Cardiac fibroblast (primary cell): ENCODE measurements at regions not wholly inside any gene's neighbourhood (a gene's known extent, or its start where the extent isn't known, plus 50 kb on each side); places are given as distances from the start of the nearest gene placed in this dataset.
A peak's percentile ranks its signal among the peaks of the same experiment; 100 is the strongest.

Experiments
- DNase-seq, 2 donors: peaks; one replicate each; pipeline versions ENCODE4 v3.0.0 to v3.0.0-alpha.2; 2010; ENCODE audit warnings: low read depth in 2 of 2
- H3K4me3 ChIP-seq, 2 donors: replicated peaks in 1 of 2; 1 replicate in 1 of 2; 2 replicates in 1 of 2; pipeline ENCODE4 v1.5.1; 2011; ENCODE audit warnings: low read depth in 2 of 2, low read length in 2 of 2, mild to moderate bottlenecking in 2 of 2, moderate library complexity in 1 of 2
- TF ChIP-seq, protein P1 (sequence below): IDR thresholded peaks from one replicate; pipeline ENCODE4 v1.5.1; 2011; ENCODE audit warnings: low read depth, mild to moderate bottlenecking, low read length, inconsistent platforms

DNA sequence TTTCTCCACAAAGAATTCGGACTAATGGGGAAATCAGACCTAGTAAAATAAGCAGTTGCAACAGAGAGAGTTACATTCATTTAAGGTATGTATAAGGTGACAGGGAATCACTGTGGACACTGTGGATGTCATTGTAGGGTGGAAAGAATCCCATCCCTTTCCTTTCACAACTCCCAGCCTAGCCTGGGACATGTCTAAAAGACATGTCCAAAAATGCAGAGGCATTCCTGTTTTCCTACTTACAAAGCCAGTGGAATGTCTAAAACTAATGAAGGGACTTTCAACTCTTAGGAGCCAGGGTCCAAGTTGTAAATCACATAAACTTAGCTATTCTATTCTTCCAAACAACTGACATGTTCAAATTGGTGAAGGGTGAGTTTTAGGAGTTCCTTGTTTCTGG lies 511.0 kb downstream of the PRELID2 start:
- DNase-seq: no peak
- no peak overlapping the region for H3K4me3 ChIP-seq
- TF ChIP-seq, protein P1, sequence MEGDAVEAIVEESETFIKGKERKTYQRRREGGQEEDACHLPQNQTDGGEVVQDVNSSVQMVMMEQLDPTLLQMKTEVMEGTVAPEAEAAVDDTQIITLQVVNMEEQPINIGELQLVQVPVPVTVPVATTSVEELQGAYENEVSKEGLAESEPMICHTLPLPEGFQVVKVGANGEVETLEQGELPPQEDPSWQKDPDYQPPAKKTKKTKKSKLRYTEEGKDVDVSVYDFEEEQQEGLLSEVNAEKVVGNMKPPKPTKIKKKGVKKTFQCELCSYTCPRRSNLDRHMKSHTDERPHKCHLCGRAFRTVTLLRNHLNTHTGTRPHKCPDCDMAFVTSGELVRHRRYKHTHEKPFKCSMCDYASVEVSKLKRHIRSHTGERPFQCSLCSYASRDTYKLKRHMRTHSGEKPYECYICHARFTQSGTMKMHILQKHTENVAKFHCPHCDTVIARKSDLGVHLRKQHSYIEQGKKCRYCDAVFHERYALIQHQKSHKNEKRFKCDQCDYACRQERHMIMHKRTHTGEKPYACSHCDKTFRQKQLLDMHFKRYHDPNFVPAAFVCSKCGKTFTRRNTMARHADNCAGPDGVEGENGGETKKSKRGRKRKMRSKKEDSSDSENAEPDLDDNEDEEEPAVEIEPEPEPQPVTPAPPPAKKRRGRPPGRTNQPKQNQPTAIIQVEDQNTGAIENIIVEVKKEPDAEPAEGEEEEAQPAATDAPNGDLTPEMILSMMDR: no peak

DNA sequence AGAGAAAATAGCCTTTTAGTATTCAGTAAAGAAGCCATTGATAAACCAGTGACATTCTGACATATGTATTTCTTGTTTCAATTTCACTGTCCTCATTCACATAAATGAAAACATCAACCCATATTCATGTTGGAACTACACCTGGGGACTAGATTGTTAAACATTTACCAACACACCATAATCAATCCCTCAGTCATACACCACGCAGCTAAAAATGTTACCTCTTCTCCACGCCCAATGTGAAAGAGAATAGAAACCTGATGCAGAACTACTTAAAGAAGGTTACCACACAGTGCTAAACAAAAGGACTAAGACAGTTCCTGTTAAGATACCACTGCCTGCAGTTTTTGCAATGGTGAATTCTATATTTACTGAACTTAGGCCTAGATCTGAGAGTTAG lies 518.9 kb downstream of the PRELID2 start:
- TF ChIP-seq, protein P1: no peak
- no peak overlapping the region for H3K4me3 ChIP-seq
- DNase-seq: no peak

DNA sequence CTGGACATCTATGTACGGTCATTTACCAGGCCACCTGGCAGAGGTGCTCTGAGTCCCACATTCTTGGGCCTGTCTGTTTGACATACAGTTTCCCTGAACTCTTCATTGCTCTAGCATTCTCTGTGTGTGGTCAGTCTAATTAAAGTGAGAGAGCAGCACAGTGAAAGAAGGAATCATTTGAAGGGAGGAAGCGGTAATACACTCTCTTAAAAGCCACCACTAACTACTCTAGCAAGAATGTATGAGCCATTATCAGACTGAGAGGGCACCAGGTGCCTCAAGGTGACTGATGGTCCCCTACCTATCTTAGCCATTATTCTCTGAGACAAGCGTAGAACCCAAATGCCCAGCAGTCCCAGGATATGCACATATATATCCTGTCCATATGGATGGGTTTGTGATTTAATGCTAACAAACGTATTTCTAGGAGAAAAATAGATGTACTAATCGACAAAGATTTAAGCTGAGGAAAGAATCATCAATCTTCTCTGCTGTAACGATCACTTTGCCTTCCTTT lies 527.2 kb downstream of the PRELID2 start:
- TF ChIP-seq, protein P1: no peak
- no peak for DNase-seq
- no peak overlapping the region for H3K4me3 ChIP-seq

DNA sequence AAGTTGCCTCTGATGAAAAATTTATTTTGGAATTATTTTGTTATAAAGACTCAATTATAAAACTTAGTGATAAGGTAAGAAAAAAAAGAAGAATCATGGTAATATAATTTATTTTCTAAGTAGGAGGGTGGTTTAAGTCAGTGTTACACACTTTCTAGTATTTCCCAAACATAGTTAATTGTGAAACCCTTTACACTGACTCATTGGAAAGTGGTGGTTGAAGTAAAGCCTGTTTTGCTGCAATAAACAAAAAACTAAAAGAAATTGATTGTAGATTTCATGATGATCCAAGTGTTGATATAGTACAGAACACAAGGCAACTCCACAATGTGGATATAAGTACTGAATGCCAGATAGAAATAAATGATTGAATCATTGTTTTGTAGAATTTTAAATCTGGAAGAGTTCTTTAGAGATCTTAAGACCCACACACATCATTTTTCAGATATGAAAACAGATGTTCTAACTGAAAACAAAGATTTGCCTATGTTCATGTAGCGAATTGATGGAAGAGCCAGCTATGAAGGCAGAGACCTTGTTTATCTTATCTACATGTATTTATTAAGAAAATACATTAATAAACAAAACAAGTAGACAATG lies 539.8 kb downstream of the PRELID2 start:
- H3K4me3 ChIP-seq: no peak overlapping the region
- DNase-seq: peak in 1 of 2 donors; percentile 41

DNA sequence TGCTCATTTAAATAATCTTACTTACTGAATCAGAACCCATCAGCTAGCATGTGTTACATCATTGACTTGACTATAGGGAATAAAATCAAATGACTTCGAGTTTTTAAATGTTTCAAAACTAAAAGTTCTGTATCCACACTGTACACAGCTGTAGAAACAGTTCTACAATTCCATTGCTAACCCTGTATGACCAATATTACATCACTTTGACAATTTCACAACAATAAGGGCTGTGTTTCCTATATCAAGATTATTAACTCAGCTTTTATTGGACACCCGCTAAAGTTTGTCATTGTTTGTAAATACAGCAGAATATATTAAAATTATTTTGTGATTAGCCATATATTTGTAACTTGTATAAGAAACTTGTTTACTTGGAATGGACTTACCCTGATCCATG lies 540.8 kb downstream of the PRELID2 start:
- peak in 1 of 2 donors; percentile 70 for DNase-seq
- TF ChIP-seq, protein P1: no peak
- no peak overlapping the region for H3K4me3 ChIP-seq

More for the DNA sequence above, 539.8 kb downstream of the PRELID2 start:
- TF ChIP-seq, protein P1: no peak

DNA sequence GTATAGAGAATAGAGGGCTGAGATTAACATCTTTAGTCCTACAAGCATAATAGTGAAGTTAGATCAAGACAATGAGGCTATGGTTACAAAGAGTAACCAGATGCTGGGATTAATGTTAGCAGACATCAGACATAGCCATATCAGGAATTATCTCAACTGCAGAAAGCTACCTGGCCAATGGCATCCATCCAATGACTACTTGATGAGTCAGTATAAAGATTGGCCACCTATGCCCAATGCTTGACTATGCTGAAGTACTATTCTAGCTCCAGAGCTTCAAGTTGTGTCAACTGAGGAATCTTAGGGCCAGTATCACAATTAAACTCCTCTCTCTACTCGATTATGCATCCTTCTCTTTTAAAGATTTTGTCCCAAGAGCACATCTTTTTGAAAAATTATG lies 541.4 kb downstream of the PRELID2 start:
- DNase-seq: no peak
- TF ChIP-seq, protein P1: no peak

DNA sequence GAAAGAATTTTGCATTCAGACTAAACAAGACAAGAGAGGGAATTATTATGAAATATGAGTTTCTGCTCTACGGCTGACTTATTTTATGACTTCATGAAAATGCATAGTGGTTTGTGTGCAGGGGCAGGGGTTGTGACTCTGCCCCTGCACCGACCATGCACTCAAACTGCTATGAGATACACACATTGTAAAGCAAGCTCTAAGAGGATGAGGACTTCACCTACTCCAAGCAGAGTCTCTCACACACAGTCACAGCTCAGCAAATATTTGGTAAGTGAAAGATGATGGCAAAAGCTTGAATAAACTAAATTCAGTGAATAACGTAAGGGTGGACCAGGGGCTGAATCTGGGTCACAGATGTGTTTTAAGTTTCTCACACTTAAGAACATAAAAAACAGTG lies 542.9 kb downstream of the PRELID2 start:
- H3K4me3 ChIP-seq: no peak overlapping the region
- DNase-seq: no peak
- TF ChIP-seq, protein P1: no peak

More for the DNA sequence above, 541.4 kb downstream of the PRELID2 start:
- no peak overlapping the region for H3K4me3 ChIP-seq
